GM19463 (cell line): ENCODE measurements at regions not wholly inside any gene's neighbourhood (a gene's known extent, or its start where the extent isn't known, plus 50 kb on each side); places are given as distances from the start of the nearest gene placed in this dataset.
"Not testable (repeated sequence)": the region's sequence is repeated elsewhere in the genome, so short reads cannot be mapped to it uniquely, and the experiment has no call there.

Experiments
- ATAC-seq: cut with Tn5 transposase; IDR thresholded peaks from one replicate; pipeline ENCODE4 v1.9.1; 2021; ENCODE audit warnings: mild to moderate bottlenecking, moderate library complexity; ENCODE audit not compliant: unreplicated experiment

- no peak for ATAC-seq
These were observed 423.4 kb upstream of the CHORDC1 start for GRCh38 chr11:90646266-90646665.

GRCh38 chr11:90639461-90639993 is 416.7 kb upstream of the CHORDC1 start:
- no peak for ATAC-seq

GRCh38 chr11:90635886-90636285 is 413.0 kb upstream of the CHORDC1 start:
- ATAC-seq: no peak

- ATAC-seq: no peak
These were observed 412.3 kb upstream of the CHORDC1 start for GRCh38 chr11:90635151-90635550.

- no peak for ATAC-seq
These were observed 407.3 kb upstream of the CHORDC1 start for GRCh38 chr11:90630176-90630575.

- ATAC-seq: no peak
These were observed 406.5 kb upstream of the CHORDC1 start for GRCh38 chr11:90629229-90629806.

- ATAC-seq: no peak
These were observed 391.5 kb upstream of the CHORDC1 start for GRCh38 chr11:90614318-90614717.

GRCh38 chr11:90613037-90613436 is 390.2 kb upstream of the CHORDC1 start:
- ATAC-seq: not testable (repeated sequence)

- ATAC-seq: no peak
These were observed 383.9 kb upstream of the CHORDC1 start for GRCh38 chr11:90606721-90607120.

GRCh38 chr11:90601261-90601660 is 378.4 kb upstream of the CHORDC1 start:
- ATAC-seq: no peak

- no peak for ATAC-seq
These were observed 371.8 kb upstream of the CHORDC1 start for GRCh38 chr11:90594658-90595057.

- ATAC-seq: no peak
These were observed 370.2 kb upstream of the CHORDC1 start for GRCh38 chr11:90593099-90593498.

- no peak for ATAC-seq
These were observed 367.4 kb upstream of the CHORDC1 start for GRCh38 chr11:90590286-90590685.

GRCh38 chr11:90589735-90590134 is 366.9 kb upstream of the CHORDC1 start:
- no peak for ATAC-seq

GRCh38 chr11:90587896-90588295 is 365.0 kb upstream of the CHORDC1 start:
- ATAC-seq: no peak

- no peak for ATAC-seq
These were observed 362.6 kb upstream of the CHORDC1 start for GRCh38 chr11:90585491-90585890.

GRCh38 chr11:90582999-90583398 is 360.1 kb upstream of the CHORDC1 start:
- not testable (repeated sequence) for ATAC-seq

- ATAC-seq: no peak
These were observed 341.7 kb upstream of the CHORDC1 start for GRCh38 chr11:90564531-90564930.

- ATAC-seq: no peak
These were observed 335.5 kb upstream of the CHORDC1 start for GRCh38 chr11:90558328-90558865.

- no peak for ATAC-seq
These were observed 333.8 kb upstream of the CHORDC1 start for GRCh38 chr11:90556606-90557005.

GRCh38 chr11:90556026-90556425 is 333.2 kb upstream of the CHORDC1 start:
- no peak for ATAC-seq

GRCh38 chr11:90555477-90555876 is 332.6 kb upstream of the CHORDC1 start:
- ATAC-seq: no peak

GRCh38 chr11:90542092-90542491 is 319.2 kb upstream of the CHORDC1 start:
- ATAC-seq: no peak
